Mesothelial cell of epicardium (in vitro differentiated cells): ENCODE measurements at regions not wholly inside any gene's neighbourhood (a gene's known extent, or its start where the extent isn't known, plus 50 kb on each side); places are given as distances from the start of the nearest gene placed in this dataset.
"Not testable (repeated sequence)": the region's sequence is repeated elsewhere in the genome, so short reads cannot be mapped to it uniquely, and the experiment has no call there.

ENCODE experiments used
- DNase-seq, 2 experiments: peaks; one replicate each; pipeline ENCODE4 v3.0.0; 2021; ENCODE audit warnings: low spot score in 2 of 2; ENCODE audit not compliant: unreplicated experiment in 2 of 2
- H3K27ac Mint-ChIP-seq: 2 replicates; pipeline ENCODE4 v1.8.0; 2021; ENCODE audit warnings: mixed read lengths
- H3K27me3 Mint-ChIP-seq: 2 replicates; pipeline ENCODE4 v1.8.0; 2021; ENCODE audit warnings: low read depth, mixed read lengths
- H3K36me3 Mint-ChIP-seq: 2 replicates; pipeline ENCODE4 v1.8.0; 2021; ENCODE audit warnings: mixed read lengths
- H3K4me1 Mint-ChIP-seq: 2 replicates; pipeline ENCODE4 v1.8.0; 2021; ENCODE audit warnings: mixed read lengths
- H3K4me3 Mint-ChIP-seq: 2 replicates; pipeline ENCODE4 v1.8.0; 2021; ENCODE audit warnings: mild to moderate bottlenecking, moderate library complexity, mixed read lengths
- H3K9me3 Mint-ChIP-seq: 2 replicates; pipeline ENCODE4 v1.8.0; 2021; ENCODE audit warnings: mixed read lengths
- TF ChIP-seq, protein P1 (sequence below): fragments of 200-600 bp; sonication (generic); IDR thresholded peaks from one replicate; pipeline ENCODE4 v1.5.0; 2021; ENCODE audit warnings: antibody characterized with exemption; ENCODE audit not compliant: unreplicated experiment

DNA sequence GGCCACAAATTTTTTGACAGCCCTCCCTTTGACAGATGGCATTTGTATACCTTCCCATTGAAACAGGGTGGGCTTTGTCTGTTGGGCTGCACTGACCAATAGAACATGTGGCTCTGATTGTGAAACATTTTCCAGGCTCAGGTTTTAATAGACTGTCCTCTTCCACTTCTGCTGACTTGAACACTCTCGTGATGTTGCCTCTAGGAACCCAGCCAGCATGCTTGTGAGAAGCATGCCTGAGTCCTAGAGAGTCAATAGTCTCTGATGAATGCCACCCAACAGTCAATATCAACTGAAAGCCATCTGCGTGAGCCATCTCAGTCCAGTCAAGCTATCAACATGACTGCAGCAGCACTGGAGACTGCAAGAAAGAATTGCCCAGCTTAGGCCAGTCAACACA, 290.0 kb downstream of the SLC7A11 start:
- TF ChIP-seq, protein P1, sequence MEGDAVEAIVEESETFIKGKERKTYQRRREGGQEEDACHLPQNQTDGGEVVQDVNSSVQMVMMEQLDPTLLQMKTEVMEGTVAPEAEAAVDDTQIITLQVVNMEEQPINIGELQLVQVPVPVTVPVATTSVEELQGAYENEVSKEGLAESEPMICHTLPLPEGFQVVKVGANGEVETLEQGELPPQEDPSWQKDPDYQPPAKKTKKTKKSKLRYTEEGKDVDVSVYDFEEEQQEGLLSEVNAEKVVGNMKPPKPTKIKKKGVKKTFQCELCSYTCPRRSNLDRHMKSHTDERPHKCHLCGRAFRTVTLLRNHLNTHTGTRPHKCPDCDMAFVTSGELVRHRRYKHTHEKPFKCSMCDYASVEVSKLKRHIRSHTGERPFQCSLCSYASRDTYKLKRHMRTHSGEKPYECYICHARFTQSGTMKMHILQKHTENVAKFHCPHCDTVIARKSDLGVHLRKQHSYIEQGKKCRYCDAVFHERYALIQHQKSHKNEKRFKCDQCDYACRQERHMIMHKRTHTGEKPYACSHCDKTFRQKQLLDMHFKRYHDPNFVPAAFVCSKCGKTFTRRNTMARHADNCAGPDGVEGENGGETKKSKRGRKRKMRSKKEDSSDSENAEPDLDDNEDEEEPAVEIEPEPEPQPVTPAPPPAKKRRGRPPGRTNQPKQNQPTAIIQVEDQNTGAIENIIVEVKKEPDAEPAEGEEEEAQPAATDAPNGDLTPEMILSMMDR = no peak
- Mint-ChIP-seq H3K27me3 (no peaks in the 10 kb centered on the region), H3K36me3 (peaks cover 8% of the 10 kb centered on the region), H3K27ac (no peak overlapping the region), H3K9me3 (peaks cover 32% of the 10 kb centered on the region), H3K4me3 (no peak overlapping the region), H3K4me1 (peaks cover 8% of the 10 kb centered on the region)
- DNase-seq = no peak

DNA sequence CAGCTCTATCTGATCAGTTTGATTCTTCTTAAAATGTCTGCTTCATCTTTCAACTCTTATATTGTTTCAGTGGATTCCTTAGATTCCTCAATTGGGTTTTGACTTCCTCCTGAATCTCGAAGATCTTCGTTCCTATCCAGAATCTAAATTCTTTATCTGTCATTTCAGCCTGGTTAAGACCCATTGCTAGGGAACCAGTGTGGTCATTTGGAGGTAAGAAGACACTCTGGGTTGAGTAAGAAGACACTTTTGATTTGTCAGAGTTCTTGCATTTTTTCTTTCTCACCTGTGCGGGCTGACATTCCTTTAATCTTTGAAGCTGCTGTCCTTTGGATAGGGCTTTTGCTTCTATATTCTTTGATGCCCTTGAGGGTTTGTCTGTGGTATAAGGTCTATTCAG, 291.9 kb downstream of the SLC7A11 start:
- DNase-seq = no peak
- no peak overlapping the region for H3K27ac Mint-ChIP-seq
- H3K36me3 Mint-ChIP-seq = peaks cover 8% of the 10 kb centered on the region
- H3K4me3 Mint-ChIP-seq = no peak overlapping the region
- H3K9me3 Mint-ChIP-seq = peaks cover 32% of the 10 kb centered on the region
- H3K4me1 Mint-ChIP-seq = peaks cover 1% of the 10 kb centered on the region
- TF ChIP-seq, protein P1 = no peak
- no peaks in the 10 kb centered on the region for H3K27me3 Mint-ChIP-seq

DNA sequence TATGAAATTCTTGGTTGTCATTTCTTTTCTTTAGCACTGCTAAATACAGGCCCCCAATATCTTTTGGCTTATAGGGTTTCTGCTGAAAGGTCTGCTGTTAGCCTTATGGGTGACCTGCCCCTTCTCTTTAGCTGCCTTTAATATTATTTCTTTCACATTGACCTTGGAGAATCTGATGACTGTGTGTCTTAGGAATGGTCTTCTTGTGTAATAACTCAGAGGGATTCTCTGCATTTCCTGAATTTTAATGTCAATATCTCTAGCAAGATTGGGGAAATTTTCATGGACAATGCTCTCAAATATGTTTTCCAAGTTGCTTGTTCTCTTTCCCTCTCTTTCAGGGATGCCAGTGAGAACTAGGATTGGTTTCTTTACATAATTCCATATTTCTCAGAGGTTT, 292.4 kb downstream of the SLC7A11 start:
- peaks cover 8% of the 10 kb centered on the region for H3K36me3 Mint-ChIP-seq
- TF ChIP-seq, protein P1 = no peak
- H3K4me3 Mint-ChIP-seq = no peak overlapping the region
- H3K9me3 Mint-ChIP-seq = peaks cover 32% of the 10 kb centered on the region
- H3K27ac Mint-ChIP-seq = no peak overlapping the region
- no peaks in the 10 kb centered on the region for H3K4me1 Mint-ChIP-seq
- DNase-seq = no peak
- H3K27me3 Mint-ChIP-seq = no peaks in the 10 kb centered on the region

DNA sequence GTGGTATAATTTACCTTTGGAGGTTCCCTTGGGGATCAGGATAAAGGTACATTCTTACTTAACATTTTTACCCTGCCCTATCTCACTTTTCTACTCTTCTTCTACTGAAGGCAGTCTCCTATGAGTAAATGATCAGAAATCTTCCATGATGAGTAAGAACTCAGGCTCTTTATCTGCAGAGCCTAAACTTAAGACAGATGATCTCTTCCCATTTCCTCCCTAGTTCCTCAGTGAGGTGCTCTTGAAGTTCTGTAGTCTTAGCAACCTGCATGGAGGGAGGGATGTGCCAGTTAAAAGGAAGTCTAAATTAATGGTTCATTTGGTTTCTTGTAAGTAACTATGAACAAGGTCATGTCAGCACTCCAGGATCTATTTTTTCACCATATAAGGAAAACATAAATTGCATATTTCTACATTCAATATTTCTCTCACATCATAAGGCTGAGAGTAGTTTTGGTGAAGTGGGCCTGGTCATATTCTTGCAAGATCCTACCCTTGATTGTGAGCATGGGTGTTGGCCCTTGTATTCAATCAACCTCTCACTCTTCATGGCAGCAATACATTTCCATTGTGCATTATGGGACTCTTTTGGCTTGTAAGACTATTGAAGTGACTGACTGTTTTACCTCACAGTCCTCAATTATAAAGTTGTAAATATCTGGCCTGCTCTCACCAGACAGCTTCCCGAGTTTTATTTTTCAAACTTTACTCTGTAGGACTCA, 295.5 kb downstream of the SLC7A11 start:
- H3K27ac Mint-ChIP-seq = no peak overlapping the region
- DNase-seq = no peak
- peaks cover 31% of the 10 kb centered on the region for H3K9me3 Mint-ChIP-seq
- H3K27me3 Mint-ChIP-seq = no peaks in the 10 kb centered on the region
- peaks cover 8% of the 10 kb centered on the region for H3K36me3 Mint-ChIP-seq
- no peak overlapping the region for H3K4me3 Mint-ChIP-seq
- TF ChIP-seq, protein P1 = no peak
- H3K4me1 Mint-ChIP-seq = no peaks in the 10 kb centered on the region

DNA sequence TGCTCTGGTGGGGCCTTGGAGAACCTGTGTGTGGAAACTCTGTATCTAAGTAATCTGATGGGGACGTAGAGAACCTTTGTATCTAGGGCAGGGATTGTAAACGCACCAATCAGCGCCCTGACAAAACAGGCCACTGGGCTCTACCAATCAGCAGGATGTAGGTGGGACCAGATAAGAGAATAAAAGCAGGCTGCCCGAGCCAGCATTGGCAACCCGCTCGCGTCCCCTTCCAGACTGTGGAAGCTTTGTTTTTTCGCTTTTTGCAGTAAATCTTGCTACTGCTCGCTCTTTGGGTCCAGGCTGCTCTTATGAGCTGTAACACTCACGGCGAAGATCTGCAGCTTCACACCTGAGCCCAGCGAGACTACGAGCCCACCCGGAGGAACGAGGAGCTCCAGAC, 299.3 kb downstream of the SLC7A11 start:
- H3K4me1 Mint-ChIP-seq = not testable (repeated sequence)
- H3K9me3 Mint-ChIP-seq = peaks cover 25% of the 10 kb centered on the region

DNA sequence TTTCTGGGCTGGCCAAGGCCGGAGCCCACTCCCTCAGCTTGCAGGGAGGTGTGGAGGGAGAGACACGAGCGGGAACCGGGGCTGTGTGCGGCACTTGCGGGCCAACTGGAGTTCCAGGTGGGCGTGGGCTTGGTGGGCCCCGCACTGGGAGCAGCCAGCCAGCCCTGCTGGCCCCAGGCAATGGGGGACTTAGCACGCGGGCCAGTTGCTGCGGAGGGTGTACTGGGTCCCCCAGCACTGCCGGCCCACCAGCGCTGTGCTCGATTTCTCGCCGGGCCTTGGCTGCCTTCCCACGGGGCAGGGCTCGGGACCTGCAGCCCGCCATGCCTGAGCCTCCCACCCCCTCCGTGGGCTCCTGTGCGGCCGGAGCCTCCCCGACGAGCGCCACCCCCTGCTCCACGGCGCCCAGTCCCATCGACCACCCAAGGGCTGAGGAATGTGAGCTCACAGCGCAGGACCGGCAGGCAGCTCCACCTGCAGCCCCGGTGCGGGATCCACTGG, 300.1 kb downstream of the SLC7A11 start:
- not testable (repeated sequence) for H3K27ac Mint-ChIP-seq, H3K4me1 Mint-ChIP-seq, H3K4me3 Mint-ChIP-seq, DNase-seq, H3K27me3 Mint-ChIP-seq
- Mint-ChIP-seq H3K9me3 (peaks cover 28% of the 10 kb centered on the region), H3K36me3 (peaks cover 11% of the 10 kb centered on the region)

More for the DNA sequence above, 299.3 kb downstream of the SLC7A11 start:
- H3K4me3 Mint-ChIP-seq, H3K27me3 Mint-ChIP-seq, H3K27ac Mint-ChIP-seq, DNase-seq: not testable (repeated sequence)
- peaks cover 11% of the 10 kb centered on the region for H3K36me3 Mint-ChIP-seq
